ENCODE measurements at regions not wholly inside any gene's neighbourhood (a gene's known extent, or its start where the extent isn't known, plus 50 kb on each side); places are given as distances from the start of the nearest gene placed in this dataset.
"Not testable (repeated sequence)": the region's sequence is repeated elsewhere in the genome, so short reads cannot be mapped to it uniquely, and the experiment has no call there.

GRCh38 chr5:18652404-18653215 lies 1018.4 kb downstream of the TAF11L14 start:
- DNase-seq (no peak), ATAC-seq (no peak)
- intact Hi-C loops (cut with DNase I, micrococcal nuclease), result no loop called here

GRCh38 chr5:18653216-18653752 lies 1019.0 kb downstream of the TAF11L14 start:
- DNase-seq, result no peak
- intact Hi-C loops (cut with DNase I, micrococcal nuclease), result no loop called here
- ATAC-seq, result no peak

- ATAC-seq (no peak), DNase-seq (no peak)
- intact Hi-C loops (cut with DNase I, micrococcal nuclease), result no loop called here
Observed at GRCh38 chr5:18660511-18660910, 1026.3 kb downstream of the TAF11L14 start.

- intact Hi-C loops (cut with DNase I, micrococcal nuclease), result no loop called here
- ATAC-seq (no peak), DNase-seq (no peak)
Observed at GRCh38 chr5:18662231-18662630, 1028.0 kb downstream of the TAF11L14 start.

- ATAC-seq, DNase-seq: not testable (repeated sequence)
Observed at GRCh38 chr5:18674212-18674611, 1040.0 kb downstream of the TAF11L14 start.

GRCh38 chr5:18675041-18675440 lies 1040.8 kb downstream of the TAF11L14 start:
- DNase-seq (no peak), ATAC-seq (no peak)
- intact Hi-C loops (cut with DNase I, micrococcal nuclease), result no loop called here

More at GRCh38 chr5:18674212-18674611, 1040.0 kb downstream of the TAF11L14 start:
- intact Hi-C loops (cut with DNase I, micrococcal nuclease), result not testable (repeated sequence)

- ATAC-seq (no peak), DNase-seq (no peak)
- intact Hi-C loops (cut with DNase I, micrococcal nuclease), result no loop called here
Observed at GRCh38 chr5:18686253-18686652, 1052.0 kb downstream of the TAF11L14 start.

GRCh38 chr5:18687429-18687828 lies 1053.2 kb downstream of the TAF11L14 start:
- intact Hi-C loops (cut with DNase I, micrococcal nuclease), result no loop called here
- DNase-seq (no peak), ATAC-seq (no peak)

GRCh38 chr5:18699681-18700080 lies 1065.4 kb downstream of the TAF11L14 start:
- DNase-seq (no peak), ATAC-seq (no peak)
- intact Hi-C loops (cut with DNase I, micrococcal nuclease), result loop anchor here in 1 of 2 donors (10.0 kb wide), 1 partner anchor 305 kb away; no protein-coding TSS in a partner anchor

- intact Hi-C loops (cut with DNase I, micrococcal nuclease), result no loop called here
- DNase-seq (no peak), ATAC-seq (no peak)
Observed at GRCh38 chr5:18702821-18703220, 1068.6 kb downstream of the TAF11L14 start.

GRCh38 chr5:18712936-18713485 lies 1078.8 kb downstream of the TAF11L14 start:
- intact Hi-C loops (cut with DNase I, micrococcal nuclease), result no loop called here
- no peak for DNase-seq
- ATAC-seq, result no peak

GRCh38 chr5:18720002-18720401 lies 1085.7 kb downstream of the TAF11L14 start:
- intact Hi-C loops (cut with DNase I, micrococcal nuclease), result no loop called here
- DNase-seq, result no peak
- no peak for ATAC-seq

- intact Hi-C loops (cut with DNase I, micrococcal nuclease), result no loop called here
- DNase-seq (no peak), ATAC-seq (no peak)
Observed at GRCh38 chr5:18732556-18733479, 1098.6 kb downstream of the TAF11L14 start.

GRCh38 chr5:18736051-18736398 lies 1101.8 kb downstream of the TAF11L14 start:
- intact Hi-C loops (cut with DNase I, micrococcal nuclease), result no loop called here
- ATAC-seq, result no peak
- no peak for DNase-seq

GRCh38 chr5:18736736-18737135 lies 1102.5 kb downstream of the TAF11L14 start:
- intact Hi-C loops (cut with DNase I, micrococcal nuclease); DNase-seq; ATAC-seq: not testable (repeated sequence)

- no peak for ATAC-seq
- DNase-seq, result no peak
- intact Hi-C loops (cut with DNase I, micrococcal nuclease), result no loop called here
Observed at GRCh38 chr5:18740301-18740700, 1106.0 kb downstream of the TAF11L14 start.

GRCh38 chr5:18742830-18743229 lies 1108.6 kb downstream of the TAF11L14 start:
- ATAC-seq, result no peak
- DNase-seq, result no peak

GRCh38 chr5:18744441-18744840 lies 1110.2 kb downstream of the TAF11L14 start:
- DNase-seq (no peak), ATAC-seq (no peak)
- intact Hi-C loops (cut with DNase I, micrococcal nuclease), result no loop called here

More at GRCh38 chr5:18742830-18743229, 1108.6 kb downstream of the TAF11L14 start:
- intact Hi-C loops (cut with DNase I, micrococcal nuclease), result no loop called here

Measured in left colon (tissue), 2 donors.